SJSA1 (cell line): ENCODE measurements at regions not wholly inside any gene's neighbourhood (a gene's known extent, or its start where the extent isn't known, plus 50 kb on each side); places are given as distances from the start of the nearest gene placed in this dataset.

ENCODE experiments used
- DNase-seq, 2 experiments: peaks; one replicate each; pipeline ENCODE4 v3.0.0-alpha.2; 2015 to 2020; ENCODE audit warnings: low spot score in 2 of 2, low read depth in 1 of 2
- H3K27ac ChIP-seq: fragments of 250-450 bp; sonication (Bioruptor Pico); 2 replicates; pipeline ENCODE4 v1.5.1; 2020; ENCODE audit warnings: mild to moderate bottlenecking, moderate library complexity
- H3K27me3 ChIP-seq: fragments of 250-450 bp; sonication (Bioruptor Pico); replicated peaks from 2 replicates; pipeline ENCODE4 v1.5.1; 2020; ENCODE audit warnings: mild to moderate bottlenecking, moderate library complexity
- H3K36me3 ChIP-seq: fragments of 250-450 bp; sonication (Bioruptor Pico); 2 replicates; pipeline ENCODE4 v1.5.1; 2020; ENCODE audit warnings: mild to moderate bottlenecking
- H3K4me1 ChIP-seq: fragments of 250-450 bp; sonication (Bioruptor Pico); replicated peaks from 2 replicates; pipeline ENCODE4 v1.6.1; 2021; ENCODE audit warnings: mild to moderate bottlenecking
- H3K4me3 ChIP-seq: fragments of 250-450 bp; sonication (Bioruptor Pico); 2 replicates; pipeline ENCODE4 v1.5.1; 2020; ENCODE audit warnings: mild to moderate bottlenecking
- H3K9me3 ChIP-seq: fragments of 250-450 bp; sonication (Bioruptor Pico); replicated peaks from 2 replicates; pipeline ENCODE4 v1.5.1; 2020; ENCODE audit warnings: mild to moderate bottlenecking

DNA sequence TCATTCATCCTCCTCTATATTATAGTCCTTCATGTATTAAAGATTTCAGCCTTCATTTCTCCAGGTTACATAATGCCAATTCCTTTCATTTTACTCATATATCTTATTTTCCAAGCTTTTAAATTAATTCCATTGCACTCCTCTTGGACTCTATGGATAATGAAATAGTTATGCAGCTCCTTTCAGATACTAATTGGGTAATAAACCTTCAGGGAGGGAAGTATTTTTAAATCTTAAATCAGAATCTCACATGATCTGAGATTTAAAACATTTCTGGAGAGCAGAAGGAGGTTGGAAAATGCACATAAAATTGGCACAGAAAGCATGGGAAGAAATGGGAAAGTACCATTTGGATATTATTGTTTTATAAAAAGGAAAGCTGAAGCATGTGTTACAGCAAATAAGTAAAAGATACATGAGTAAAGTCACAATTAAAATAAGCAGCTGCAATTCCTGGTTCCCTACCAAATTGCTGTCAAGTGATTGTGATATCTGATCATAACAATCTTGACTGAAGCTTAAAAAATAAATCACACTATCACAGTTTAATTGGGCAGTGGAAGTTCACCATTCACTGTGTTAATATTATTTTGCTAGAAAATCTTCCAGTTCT is 257.9 kb upstream of the NREP start:
- no peak for DNase-seq
- H3K4me3 ChIP-seq, result no peak overlapping the region
- no peaks in the 10 kb centered on the region for H3K27me3 ChIP-seq
- H3K4me1 ChIP-seq, result peaks cover 28% of the 10 kb centered on the region
- no peaks in the 10 kb centered on the region for H3K36me3 ChIP-seq
- H3K9me3 ChIP-seq, result no peaks in the 10 kb centered on the region
- H3K27ac ChIP-seq, result no peak overlapping the region

DNA sequence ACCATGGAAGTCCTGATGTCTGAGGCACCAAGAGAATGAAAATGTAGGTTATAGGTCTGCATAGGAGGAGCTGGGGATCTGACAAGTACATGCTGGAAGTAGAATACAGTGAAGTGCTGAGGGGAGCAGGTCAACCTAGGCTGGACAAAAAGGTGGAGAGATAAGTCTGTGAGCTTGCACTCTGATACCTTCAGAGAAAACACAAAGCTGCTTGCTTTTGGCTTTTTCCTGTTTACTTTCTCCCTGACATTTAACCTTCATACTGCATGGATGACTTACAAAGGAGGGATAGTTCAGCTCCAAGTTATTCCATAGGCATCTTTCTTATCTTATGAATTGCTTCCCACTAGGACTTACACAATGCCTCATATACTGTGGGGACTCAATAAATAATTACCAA is 256.7 kb upstream of the NREP start:
- H3K27me3 ChIP-seq, result no peaks in the 10 kb centered on the region
- H3K4me3 ChIP-seq, result no peak overlapping the region
- H3K36me3 ChIP-seq, result no peaks in the 10 kb centered on the region
- no peak for DNase-seq
- H3K9me3 ChIP-seq, result no peaks in the 10 kb centered on the region
- peaks cover 18% of the 10 kb centered on the region for H3K4me1 ChIP-seq
- no peak overlapping the region for H3K27ac ChIP-seq

DNA sequence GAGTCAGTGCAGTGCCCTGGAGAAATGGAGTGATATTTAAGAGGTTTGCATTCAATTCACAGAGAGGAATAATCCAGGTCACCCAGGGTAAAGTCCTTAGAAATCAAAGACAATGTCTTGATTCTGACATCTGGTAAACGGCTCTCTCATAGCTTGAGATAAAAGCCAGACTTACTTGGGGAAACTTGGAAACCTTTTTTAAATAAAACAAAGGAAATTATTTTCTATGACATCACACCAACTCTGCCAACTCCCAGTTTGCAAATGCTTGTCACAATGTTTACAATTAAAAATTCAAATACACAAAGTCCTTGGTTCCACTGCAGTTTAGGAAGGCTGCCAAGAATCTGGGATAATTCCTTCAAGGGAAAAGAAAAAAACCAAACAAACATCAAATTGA is 255.1 kb upstream of the NREP start:
- Histone ChIP-seq H3K27me3 (no peaks in the 10 kb centered on the region), H3K4me3 (no peak overlapping the region), H3K4me1 (peaks cover 18% of the 10 kb centered on the region), H3K9me3 (no peaks in the 10 kb centered on the region), H3K36me3 (no peaks in the 10 kb centered on the region), H3K27ac (peak overlapping the region; percentile 57)
- DNase-seq, result peak; percentile 63 to 89

DNA sequence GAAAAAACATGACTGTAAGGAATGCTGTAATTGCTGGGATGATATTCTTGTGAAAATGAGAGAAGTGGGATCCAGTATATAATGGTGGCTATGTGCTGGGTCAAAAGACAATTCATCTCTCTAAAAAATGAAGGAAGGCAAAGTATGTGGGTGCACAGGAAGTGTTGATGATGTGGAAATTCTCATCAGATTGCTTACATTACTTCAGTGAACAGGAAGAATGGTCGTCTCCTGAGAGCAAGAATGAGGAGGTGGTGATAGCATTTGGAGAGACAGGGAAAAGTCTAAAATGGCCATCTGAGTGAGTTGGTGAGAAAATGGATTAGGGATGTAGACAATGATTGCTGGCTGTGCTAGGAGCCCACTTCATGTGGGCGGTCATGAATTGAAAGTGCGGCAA is 253.5 kb upstream of the NREP start:
- DNase-seq, result no peak
- Histone ChIP-seq H3K27ac (no peak overlapping the region), H3K9me3 (no peaks in the 10 kb centered on the region), H3K27me3 (no peaks in the 10 kb centered on the region), H3K36me3 (no peaks in the 10 kb centered on the region), H3K4me1 (peaks cover 21% of the 10 kb centered on the region), H3K4me3 (no peak overlapping the region)

DNA sequence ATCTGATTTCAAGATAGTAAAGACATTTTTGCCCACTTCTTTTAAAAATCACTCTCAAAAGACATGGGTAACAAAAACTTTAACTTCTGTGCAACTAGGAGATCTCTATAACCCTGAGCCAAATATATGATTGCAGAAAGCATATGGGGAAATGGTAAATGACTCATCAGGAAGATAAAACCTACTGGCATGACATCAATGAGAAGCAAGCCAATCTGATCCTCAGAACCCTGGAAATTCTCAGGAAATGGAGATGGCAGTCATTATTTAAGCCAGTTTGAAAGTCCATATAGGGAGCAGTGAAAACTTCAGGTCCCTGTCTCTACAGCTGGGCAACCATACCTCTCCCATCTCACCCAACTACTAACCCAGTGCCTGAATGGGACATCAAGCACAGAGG is 249.7 kb upstream of the NREP start:
- Histone ChIP-seq H3K4me3 (no peak overlapping the region), H3K36me3 (no peaks in the 10 kb centered on the region), H3K4me1 (peaks cover 40% of the 10 kb centered on the region), H3K9me3 (no peaks in the 10 kb centered on the region), H3K27me3 (no peaks in the 10 kb centered on the region), H3K27ac (no peak overlapping the region)
- DNase-seq, result no peak

DNA sequence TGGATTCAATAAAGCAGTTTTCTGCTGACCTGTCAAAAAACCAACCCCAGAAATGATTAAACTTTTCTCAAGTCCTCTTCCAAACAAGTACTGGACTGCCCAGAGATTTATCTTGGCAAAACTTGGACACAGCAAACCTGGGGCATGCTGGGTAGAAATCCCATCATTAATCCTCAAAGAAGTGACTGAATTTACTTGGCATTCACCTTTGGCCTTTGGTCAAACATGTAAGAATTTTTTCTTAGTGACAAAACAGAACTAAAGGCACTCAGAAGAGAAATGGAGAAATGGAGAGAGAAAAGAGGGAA is 248.6 kb upstream of the NREP start:
- H3K4me1 ChIP-seq, result peaks cover 34% of the 10 kb centered on the region
- no peaks in the 10 kb centered on the region for H3K9me3 ChIP-seq
- no peak overlapping the region for H3K4me3 ChIP-seq
- no peaks in the 10 kb centered on the region for H3K36me3 ChIP-seq
- H3K27me3 ChIP-seq, result no peaks in the 10 kb centered on the region
- peak overlapping the region; percentile 45 for H3K27ac ChIP-seq
- no peak for DNase-seq

DNA sequence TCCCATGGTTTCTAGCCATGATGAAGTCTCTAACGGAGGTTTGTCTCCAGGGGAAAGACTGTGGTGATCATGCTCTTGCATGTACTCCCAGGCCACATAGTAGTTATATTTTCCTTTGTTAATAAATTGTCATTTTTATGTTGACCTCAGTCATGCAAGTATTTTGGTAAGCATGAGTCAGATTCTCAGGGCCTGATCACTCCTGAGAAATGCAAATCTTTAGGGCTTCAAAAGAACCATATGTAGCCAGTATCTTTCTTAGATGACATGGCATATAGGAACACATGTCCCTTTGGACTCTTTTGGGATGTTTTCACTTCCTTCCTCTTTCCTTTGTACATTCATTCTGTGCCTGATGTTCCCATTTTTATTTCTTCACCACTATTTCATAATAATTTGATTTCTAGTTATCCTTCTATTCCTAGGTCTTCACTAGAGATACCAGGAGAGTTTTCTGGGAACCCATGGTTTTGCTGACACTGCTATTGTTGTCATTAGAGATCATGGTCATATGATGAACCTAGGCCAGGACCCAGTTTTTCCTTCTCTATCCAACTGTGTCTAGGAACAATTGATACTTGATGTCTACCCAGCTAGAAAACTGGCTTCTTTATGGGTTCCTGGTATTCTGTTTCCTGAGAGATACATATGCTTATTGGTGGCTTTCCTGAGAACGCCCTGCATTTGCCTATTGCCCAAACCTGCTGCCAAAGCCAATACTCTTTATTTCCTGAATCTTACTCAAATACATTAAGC is 248.1 kb upstream of the NREP start:
- H3K4me3 ChIP-seq, result no peak overlapping the region
- peak overlapping the region; percentile 45 for H3K27ac ChIP-seq
- no peaks in the 10 kb centered on the region for H3K36me3 ChIP-seq
- DNase-seq, result peak in 1 of 2 experiments; percentile 52
- H3K4me1 ChIP-seq, result peaks cover 38% of the 10 kb centered on the region
- no peaks in the 10 kb centered on the region for H3K9me3 ChIP-seq
- H3K27me3 ChIP-seq, result no peaks in the 10 kb centered on the region

DNA sequence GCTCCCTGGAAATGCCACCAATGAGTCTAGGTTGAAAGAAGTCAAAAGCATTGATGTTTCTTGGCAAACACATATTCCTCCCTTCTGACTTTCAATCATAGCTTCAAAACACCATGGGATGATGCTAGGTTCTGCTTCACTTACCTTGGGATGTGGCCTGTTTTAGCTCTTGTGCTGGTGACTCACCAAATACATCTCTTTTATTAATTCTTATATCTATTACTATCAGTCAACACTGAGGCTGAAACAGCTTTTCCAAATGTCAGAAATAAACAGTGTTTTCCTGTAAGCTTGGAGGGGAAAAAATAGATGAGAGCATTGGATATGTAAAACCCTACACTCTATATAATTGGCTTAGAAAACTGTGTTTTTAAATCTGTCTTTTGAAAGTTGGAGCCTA is 245.4 kb upstream of the NREP start:
- Histone ChIP-seq H3K4me1 (peaks cover 64% of the 10 kb centered on the region), H3K27me3 (no peaks in the 10 kb centered on the region), H3K4me3 (no peak overlapping the region), H3K9me3 (no peaks in the 10 kb centered on the region), H3K27ac (no peak overlapping the region), H3K36me3 (no peaks in the 10 kb centered on the region)
- DNase-seq, result no peak

DNA sequence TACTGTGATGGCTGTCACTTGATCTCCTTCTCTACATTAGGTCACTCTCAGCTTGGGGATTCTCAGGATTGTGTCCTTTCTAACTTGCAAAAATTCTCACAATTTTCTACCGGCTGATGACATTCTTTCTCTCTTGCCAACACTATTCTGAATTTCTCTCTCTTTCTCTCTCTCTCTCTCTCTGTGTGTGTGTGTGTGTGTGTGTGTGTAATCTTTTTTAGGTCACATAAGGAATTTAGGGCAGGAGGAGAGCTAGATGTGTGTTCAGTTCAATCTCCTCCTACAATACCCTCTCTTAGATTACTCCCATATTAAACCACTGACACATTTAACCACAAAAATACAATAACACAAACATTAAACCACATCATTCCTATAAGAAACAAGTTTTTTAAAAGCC is 242.3 kb upstream of the NREP start:
- Histone ChIP-seq H3K36me3 (no peaks in the 10 kb centered on the region), H3K27me3 (no peaks in the 10 kb centered on the region), H3K4me1 (peaks cover 59% of the 10 kb centered on the region), H3K9me3 (no peaks in the 10 kb centered on the region), H3K4me3 (no peak overlapping the region), H3K27ac (peak overlapping the region; percentile 44)
- DNase-seq, result peak in 1 of 2 experiments; percentile 85

DNA sequence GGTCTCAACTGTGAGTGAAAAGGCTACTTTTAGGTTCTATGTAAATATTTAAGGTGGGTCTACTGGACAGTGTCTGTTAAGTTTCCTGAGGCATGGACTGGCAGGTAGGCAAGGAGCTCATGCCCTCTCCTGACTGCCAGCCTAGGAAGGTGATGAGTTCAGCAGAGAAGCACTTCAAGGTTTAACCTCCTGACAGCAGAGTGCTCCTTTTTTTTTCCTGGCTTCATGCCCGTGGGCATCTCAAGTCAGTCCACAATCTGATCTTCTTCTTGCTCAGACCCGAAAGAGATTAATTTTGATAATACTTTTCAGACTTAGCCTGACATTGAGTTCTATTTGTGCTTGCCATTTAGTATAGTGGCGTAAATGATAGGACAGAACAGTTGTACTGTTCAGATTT is 241.9 kb upstream of the NREP start:
- Histone ChIP-seq H3K4me1 (peaks cover 57% of the 10 kb centered on the region), H3K27me3 (no peaks in the 10 kb centered on the region), H3K9me3 (no peaks in the 10 kb centered on the region), H3K27ac (peak overlapping the region; percentile 44), H3K36me3 (no peaks in the 10 kb centered on the region), H3K4me3 (no peak overlapping the region)
- DNase-seq, result no peak

DNA sequence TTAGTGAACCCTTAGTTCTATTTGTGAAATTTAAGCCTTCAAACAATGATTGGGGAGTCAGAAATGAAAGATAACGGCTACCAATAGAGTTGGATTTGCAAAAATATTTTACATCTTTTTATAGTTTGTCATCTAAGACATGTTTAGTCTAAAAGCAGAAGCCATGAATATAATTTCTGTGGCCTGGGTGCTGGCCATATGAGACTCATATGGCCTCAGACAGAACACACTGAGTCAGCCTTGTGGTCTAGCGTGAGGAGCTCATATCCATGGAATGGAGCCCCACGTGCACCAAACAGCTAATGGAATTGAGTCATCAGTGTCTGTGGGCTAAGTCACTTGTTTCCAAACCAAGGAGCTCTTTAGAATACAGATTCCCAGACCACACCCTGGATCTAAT is 240.7 kb upstream of the NREP start:
- H3K27ac ChIP-seq, result peak overlapping the region; percentile 44
- H3K4me1 ChIP-seq, result peaks cover 46% of the 10 kb centered on the region

DNA sequence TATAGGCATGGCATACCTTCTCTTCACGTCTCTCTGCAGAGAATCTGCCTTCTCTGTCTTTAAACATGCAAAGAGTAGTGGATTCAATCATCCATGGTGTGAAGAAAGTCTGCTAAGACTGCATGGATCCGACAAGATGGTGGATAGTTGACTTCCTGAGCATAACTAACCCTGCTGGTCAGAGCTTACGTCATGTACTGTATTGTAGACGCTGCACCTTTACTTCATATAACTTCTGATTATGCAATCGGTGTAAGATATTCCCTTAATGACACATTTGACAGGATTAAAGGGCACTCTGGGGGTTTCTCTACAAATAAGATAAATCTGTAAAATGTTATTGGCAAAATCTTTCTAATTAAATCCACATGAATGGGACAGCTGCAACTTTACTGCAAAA is 240.3 kb upstream of the NREP start:
- no peak overlapping the region for H3K4me3 ChIP-seq
- no peaks in the 10 kb centered on the region for H3K36me3 ChIP-seq
- no peak for DNase-seq
- H3K27me3 ChIP-seq, result no peaks in the 10 kb centered on the region
- H3K27ac ChIP-seq, result peak overlapping the region; percentile 23
- no peaks in the 10 kb centered on the region for H3K9me3 ChIP-seq
- H3K4me1 ChIP-seq, result peaks cover 42% of the 10 kb centered on the region

More for the DNA sequence above, 240.7 kb upstream of the NREP start:
- peak; percentile 88 to 95 for DNase-seq
- Histone ChIP-seq H3K27me3 (no peaks in the 10 kb centered on the region), H3K36me3 (no peaks in the 10 kb centered on the region), H3K4me3 (no peak overlapping the region), H3K9me3 (no peaks in the 10 kb centered on the region)

DNA sequence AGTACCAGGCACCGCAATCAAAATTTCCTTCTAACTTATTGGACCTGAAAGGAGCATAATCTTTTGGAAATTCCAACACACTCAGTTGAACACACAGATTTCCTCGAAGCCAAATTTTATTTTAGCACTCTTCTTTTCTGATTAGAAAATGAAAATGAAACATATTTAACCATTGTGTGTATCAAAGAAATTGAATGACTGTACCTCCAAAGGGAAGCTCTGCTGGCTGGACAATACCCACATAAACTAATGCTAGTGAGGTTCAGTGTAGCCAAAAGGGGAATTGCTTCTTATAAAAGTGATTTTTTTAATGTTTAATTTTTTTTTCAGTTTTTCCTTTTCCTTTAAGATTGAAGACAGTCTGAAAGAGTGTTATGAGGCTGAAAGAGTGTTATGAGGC is 239.6 kb upstream of the NREP start:
- DNase-seq, result no peak
- H3K4me3 ChIP-seq, result no peak overlapping the region
- H3K27me3 ChIP-seq, result no peaks in the 10 kb centered on the region
- H3K27ac ChIP-seq, result peak overlapping the region; percentile 23
- no peaks in the 10 kb centered on the region for H3K36me3 ChIP-seq
- H3K4me1 ChIP-seq, result peaks cover 40% of the 10 kb centered on the region
- H3K9me3 ChIP-seq, result no peaks in the 10 kb centered on the region

DNA sequence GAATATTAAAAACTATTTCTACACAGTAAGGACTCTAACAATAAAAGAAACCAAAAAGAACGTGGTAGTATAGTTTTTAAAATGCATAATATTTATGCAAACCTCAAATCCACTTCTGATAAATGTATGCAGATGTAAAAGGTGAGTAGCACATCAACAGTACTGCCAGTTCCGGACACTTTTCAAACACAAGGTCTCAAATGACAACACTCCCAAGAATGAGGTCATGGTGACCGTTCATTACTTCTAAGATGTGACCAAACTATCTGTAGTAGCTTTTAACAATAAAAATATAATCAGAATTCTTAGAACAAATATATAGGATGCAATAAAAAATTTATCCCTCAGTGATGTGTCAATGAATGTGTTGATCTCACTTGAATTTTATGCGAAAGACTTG is 238.7 kb upstream of the NREP start:
- H3K9me3 ChIP-seq, result no peaks in the 10 kb centered on the region
- DNase-seq, result no peak
- no peak overlapping the region for H3K27ac ChIP-seq
- H3K27me3 ChIP-seq, result no peaks in the 10 kb centered on the region
- H3K36me3 ChIP-seq, result no peaks in the 10 kb centered on the region
- H3K4me1 ChIP-seq, result peaks cover 40% of the 10 kb centered on the region
- H3K4me3 ChIP-seq, result no peak overlapping the region

DNA sequence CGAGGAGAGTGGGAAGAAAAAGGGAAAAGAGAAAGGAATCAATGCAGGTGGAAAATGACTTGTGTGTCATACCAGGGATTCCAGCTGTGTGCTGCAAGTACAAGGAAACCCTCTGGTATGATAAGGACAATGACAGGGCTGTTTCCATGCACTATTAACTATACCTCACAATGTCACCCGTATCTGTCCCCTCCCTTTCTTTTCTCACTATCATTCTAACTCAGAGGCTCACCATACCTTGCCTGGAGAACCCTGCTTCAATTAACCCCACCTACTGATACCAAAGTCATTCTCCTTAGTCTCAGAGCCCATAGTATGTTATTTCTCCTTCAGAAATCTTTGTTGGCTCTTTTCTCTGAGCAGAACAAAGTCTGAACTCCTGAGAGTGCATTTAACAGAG is 236.2 kb upstream of the NREP start:
- Histone ChIP-seq H3K27ac (no peak overlapping the region), H3K4me3 (no peak overlapping the region), H3K4me1 (peaks cover 18% of the 10 kb centered on the region), H3K9me3 (no peaks in the 10 kb centered on the region), H3K36me3 (no peaks in the 10 kb centered on the region), H3K27me3 (no peaks in the 10 kb centered on the region)
- no peak for DNase-seq
